Body of pancreas (tissue), 4 donors: ENCODE measurements at regions not wholly inside any gene's neighbourhood (a gene's known extent, or its start where the extent isn't known, plus 50 kb on each side); places are given as distances from the start of the nearest gene placed in this dataset.

Experiments used
- CTCF ChIP-seq, 7 experiments: fragments of 450-650 bp in 4 of 7; fragments of 200-600 bp in 3 of 7; sonication (generic) in 3 of 7; IDR thresholded peaks; one replicate each; pipeline ENCODE4 v1.5.1; 2016 to 2019; ENCODE audit warnings: antibody characterized with exemption in 7 of 7
- POLR2A ChIP-seq, 3 donors: fragments of 450-650 bp; IDR thresholded peaks; one replicate each; pipeline ENCODE4 v1.6.1; 2016; ENCODE audit warnings: antibody characterized with exemption in 3 of 3, mild to moderate bottlenecking in 2 of 3

GRCh38 chr17:63071797-63072196 is 105.8 kb downstream of the TANC2 start:
- TF ChIP-seq POLR2A (IDR thresholded peaks at IDR 0.05): no peak
- no peak for TF ChIP-seq CTCF (IDR thresholded peaks at IDR 0.05)
